ENCODE measurements at regions not wholly inside any gene's neighbourhood (a gene's known extent, or its start where the extent isn't known, plus 50 kb on each side); places are given as distances from the start of the nearest gene placed in this dataset.

GRCh38 chr12:25852792-25853191 is 105.7 kb upstream of the RASSF8 start:
- TF ChIP-seq CTCF (IDR thresholded peaks at IDR 0.05; ENCODE audit: poor library complexity, severe bottlenecking) (no peak), EZH2 (IDR thresholded peaks at IDR 0.05; ENCODE audit: borderline replicate concordance, insufficient read depth, low read length, poor library complexity, severe bottlenecking) (no peak), REST (IDR thresholded peaks at IDR 0.05; ENCODE audit: borderline replicate concordance) (no peak), TAF1 (IDR thresholded peaks at IDR 0.05; ENCODE audit: low read depth) (no peak), RAD21 (conservative IDR thresholded peaks at IDR 0.05) (no peak)

All from neural cell (in vitro differentiated cells).